Muscle layer of colon (tissue), 2 donors: ENCODE measurements at regions not wholly inside any gene's neighbourhood (a gene's known extent, or its start where the extent isn't known, plus 50 kb on each side); places are given as distances from the start of the nearest gene placed in this dataset.

Experiments used
- H3K27ac ChIP-seq: one replicate; pipeline ENCODE4 v1.7.0; 2013; ENCODE audit warnings: low read depth, mild to moderate bottlenecking, low read length, moderate library complexity
- H3K27me3 ChIP-seq, 2 donors: one replicate each; pipeline ENCODE4 v1.7.0; 2013; ENCODE audit warnings: low read length in 2 of 2, mild to moderate bottlenecking in 2 of 2; ENCODE audit not compliant: insufficient read depth in 2 of 2, control insufficient read depth in 1 of 2
- H3K36me3 ChIP-seq: one replicate; pipeline ENCODE4 v1.7.0; 2013; ENCODE audit warnings: mild to moderate bottlenecking, low read length; ENCODE audit not compliant: insufficient read depth
- H3K4me1 ChIP-seq: one replicate; pipeline ENCODE4 v1.7.0; 2013; ENCODE audit warnings: mild to moderate bottlenecking, low read length; ENCODE audit not compliant: insufficient read depth
- H3K4me3 ChIP-seq, 2 donors: one replicate each; pipeline ENCODE4 v1.7.0; 2013; ENCODE audit warnings: low read length in 2 of 2, low read depth in 1 of 2, mild to moderate bottlenecking in 1 of 2, moderate library complexity in 1 of 2
- H3K9ac ChIP-seq: one replicate; pipeline ENCODE4 v1.7.0; 2013; ENCODE audit warnings: low read length
- H3K9me3 ChIP-seq: one replicate; pipeline ENCODE4 v1.7.0; 2013; ENCODE audit warnings: mild to moderate bottlenecking, low read length
- donor health status: abdominal sarcoma.
- donor health status: Adenocarcinoma of cecum.

DNA sequence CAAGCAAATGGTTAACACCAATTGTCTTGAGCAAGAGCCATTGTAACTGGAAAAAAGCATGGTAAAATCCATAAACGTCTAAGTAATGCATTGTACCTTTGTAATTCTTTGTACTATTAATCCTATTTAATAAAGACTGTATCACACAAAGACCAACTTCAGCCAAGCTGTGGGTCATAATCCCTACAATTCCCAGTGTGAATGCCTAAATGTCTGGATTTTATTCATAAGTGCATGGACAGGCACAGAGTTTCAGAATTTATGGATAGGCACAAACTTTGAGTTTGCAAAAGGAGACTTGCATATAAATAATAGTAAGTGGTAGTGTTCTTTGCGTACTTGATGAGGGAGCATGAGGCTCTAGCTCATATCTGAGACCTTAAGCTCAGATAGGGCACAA is 1280.2 kb upstream of the WWC1 start:
- no peaks in the 10 kb centered on the region for H3K27me3 ChIP-seq

GRCh38 chr5:167012123-167013034 is 1279.1 kb upstream of the WWC1 start:
- Histone ChIP-seq H3K9me3 (no peaks in the 10 kb centered on the region), H3K9ac (no peak overlapping the region), H3K4me1 (no peaks in the 10 kb centered on the region), H3K4me3 (no peak overlapping the region), H3K36me3 (no peaks in the 10 kb centered on the region), H3K27ac (no peak overlapping the region), H3K27me3 (no peaks in the 10 kb centered on the region)

More for the DNA sequence above, 1280.2 kb upstream of the WWC1 start:
- H3K4me3 ChIP-seq, result no peak overlapping the region
- H3K36me3 ChIP-seq, result no peaks in the 10 kb centered on the region
- no peaks in the 10 kb centered on the region for H3K4me1 ChIP-seq
- H3K27ac ChIP-seq, result no peak overlapping the region
- no peaks in the 10 kb centered on the region for H3K9me3 ChIP-seq
- no peak overlapping the region for H3K9ac ChIP-seq

DNA sequence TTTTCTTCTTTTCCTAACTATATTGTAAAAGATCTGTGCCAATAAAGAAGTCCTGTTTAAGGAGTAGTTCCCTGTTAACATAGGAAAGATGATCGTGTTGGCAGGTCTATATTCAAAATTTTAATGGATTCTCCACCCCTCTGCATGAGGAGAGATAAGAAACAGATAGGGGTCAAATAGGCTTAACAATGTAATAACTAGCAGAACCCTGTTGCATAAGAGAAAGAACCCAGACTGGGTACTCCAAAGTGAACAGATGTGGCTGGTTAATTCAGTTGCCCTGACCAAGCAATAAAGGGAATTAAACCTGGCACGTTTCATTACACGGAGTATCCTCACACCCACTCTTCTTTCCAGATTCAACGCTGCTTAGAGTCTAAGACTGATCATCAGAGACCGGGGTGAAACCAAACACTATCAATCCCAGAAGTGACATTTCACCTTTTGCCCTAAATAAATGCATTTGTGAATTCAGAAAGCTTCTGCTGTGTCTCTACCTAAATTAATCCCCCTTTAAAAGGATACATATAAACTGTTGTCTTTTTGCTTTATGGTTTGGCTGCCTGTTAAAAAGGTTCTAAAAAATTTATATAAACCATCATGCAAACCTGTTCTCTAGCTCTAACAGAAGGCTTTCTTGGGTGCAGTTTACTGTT is 1276.9 kb upstream of the WWC1 start:
- Histone ChIP-seq H3K4me3 (no peak overlapping the region), H3K9me3 (no peaks in the 10 kb centered on the region), H3K27me3 (no peaks in the 10 kb centered on the region), H3K9ac (no peak overlapping the region), H3K36me3 (no peaks in the 10 kb centered on the region), H3K27ac (no peak overlapping the region), H3K4me1 (no peaks in the 10 kb centered on the region)

DNA sequence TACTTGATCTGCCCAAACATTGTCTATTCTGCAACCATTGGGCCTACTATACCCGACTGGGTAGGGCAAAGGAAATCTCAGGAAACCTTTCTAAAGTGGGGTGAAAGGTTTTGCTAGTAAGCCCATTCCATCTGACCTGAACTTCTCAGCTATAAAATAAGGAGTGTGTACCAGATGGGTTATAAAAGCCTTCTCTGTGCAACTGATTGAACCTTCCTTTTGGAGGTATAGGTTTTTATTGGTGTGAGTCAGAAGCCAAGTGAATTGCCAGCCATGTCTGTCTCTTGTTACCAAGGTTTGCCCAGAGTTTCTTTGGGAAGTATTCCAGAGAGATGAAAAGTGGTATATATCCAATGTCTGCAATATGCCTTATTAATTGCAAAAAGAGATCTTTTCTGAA is 1271.0 kb upstream of the WWC1 start:
- no peak overlapping the region for H3K27ac ChIP-seq
- H3K9me3 ChIP-seq, result no peaks in the 10 kb centered on the region
- H3K27me3 ChIP-seq, result no peaks in the 10 kb centered on the region
- H3K9ac ChIP-seq, result no peak overlapping the region
- no peaks in the 10 kb centered on the region for H3K36me3 ChIP-seq
- H3K4me1 ChIP-seq, result no peaks in the 10 kb centered on the region
- no peak overlapping the region for H3K4me3 ChIP-seq

DNA sequence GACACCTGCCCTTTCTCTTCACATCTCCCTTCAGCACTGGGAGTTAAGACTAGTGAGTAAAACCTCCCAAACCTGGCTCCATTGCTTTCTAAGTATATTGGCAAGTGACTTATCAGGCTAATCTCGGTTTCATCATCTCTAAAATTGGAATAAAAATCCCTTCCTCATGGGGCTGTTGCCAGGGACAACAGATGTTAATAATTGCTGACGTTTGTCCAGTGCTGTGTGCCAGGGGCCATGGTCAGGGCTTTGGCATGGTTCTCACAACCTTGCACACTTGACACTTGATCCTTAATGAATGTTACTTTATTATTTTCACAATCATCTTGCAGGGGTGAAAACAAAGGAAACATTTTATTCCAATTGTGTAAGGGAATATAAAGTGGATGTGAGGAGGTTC is 1262.0 kb upstream of the WWC1 start:
- Histone ChIP-seq H3K36me3 (no peaks in the 10 kb centered on the region), H3K27me3 (no peaks in the 10 kb centered on the region), H3K4me3 (no peak overlapping the region), H3K9ac (no peak overlapping the region), H3K27ac (no peak overlapping the region), H3K9me3 (no peaks in the 10 kb centered on the region), H3K4me1 (no peaks in the 10 kb centered on the region)

DNA sequence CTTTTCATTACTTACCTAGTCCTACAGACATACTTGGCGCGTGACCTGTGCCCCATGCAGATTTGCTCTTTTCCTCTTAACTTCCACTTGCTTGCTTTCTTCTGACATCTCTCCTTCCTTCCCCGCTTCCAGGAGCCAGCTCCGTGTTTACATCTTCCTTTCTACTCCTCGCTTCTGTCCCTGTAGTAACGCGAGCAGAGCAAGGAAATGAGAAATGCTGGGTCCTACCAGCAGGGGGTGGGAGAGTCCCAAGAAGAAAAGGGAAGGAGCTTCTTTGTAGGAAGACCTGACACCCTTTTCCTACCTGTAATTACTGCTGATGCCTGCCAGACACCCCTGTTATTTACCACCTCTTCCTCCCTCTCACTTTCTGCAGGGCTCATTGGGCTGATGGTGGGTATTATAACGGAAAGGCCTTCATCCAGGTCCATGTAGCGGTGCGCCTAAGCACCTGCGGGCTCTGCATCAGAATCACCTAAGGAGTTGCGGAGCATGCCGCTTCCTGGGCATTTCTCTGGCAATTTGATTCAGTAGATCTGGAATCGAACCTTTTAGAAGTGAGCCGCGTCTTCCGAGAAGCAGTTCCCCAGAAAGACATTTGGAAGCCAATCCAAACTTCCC is 1260.8 kb upstream of the WWC1 start:
- H3K9me3 ChIP-seq, result no peaks in the 10 kb centered on the region

DNA sequence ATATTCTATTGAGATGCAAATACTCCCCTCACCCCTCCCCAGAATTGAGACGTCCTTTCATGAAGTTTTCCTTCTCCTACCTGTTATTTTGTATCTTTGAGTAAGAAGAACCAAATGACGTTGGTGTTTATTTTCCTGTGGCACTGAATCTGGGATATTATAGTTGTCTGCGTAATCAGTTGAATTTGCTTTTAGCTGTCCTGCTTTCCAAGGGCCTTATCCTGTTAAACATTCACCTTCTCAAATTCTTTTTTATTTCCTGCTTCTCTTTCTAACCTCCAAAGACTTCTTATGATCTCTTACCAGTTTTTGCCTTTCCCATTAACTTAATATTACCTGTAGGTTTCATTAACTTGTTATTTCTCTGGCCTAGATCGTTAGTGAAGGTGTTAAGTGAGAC is 1254.9 kb upstream of the WWC1 start:
- no peaks in the 10 kb centered on the region for H3K27me3 ChIP-seq
- H3K9me3 ChIP-seq, result no peaks in the 10 kb centered on the region
- H3K27ac ChIP-seq, result no peak overlapping the region
- H3K9ac ChIP-seq, result no peak overlapping the region
- no peak overlapping the region for H3K4me3 ChIP-seq
- H3K4me1 ChIP-seq, result peaks cover 7% of the 10 kb centered on the region
- H3K36me3 ChIP-seq, result no peaks in the 10 kb centered on the region

More for the DNA sequence above, 1260.8 kb upstream of the WWC1 start:
- H3K27me3 ChIP-seq, result no peaks in the 10 kb centered on the region
- no peaks in the 10 kb centered on the region for H3K36me3 ChIP-seq
- H3K9ac ChIP-seq, result no peak overlapping the region
- H3K4me1 ChIP-seq, result no peaks in the 10 kb centered on the region
- no peak overlapping the region for H3K4me3 ChIP-seq
- H3K27ac ChIP-seq, result no peak overlapping the region

- Histone ChIP-seq H3K27ac (no peak overlapping the region), H3K4me3 (no peak overlapping the region), H3K9ac (no peak overlapping the region), H3K27me3 (no peaks in the 10 kb centered on the region), H3K36me3 (no peaks in the 10 kb centered on the region), H3K9me3 (no peaks in the 10 kb centered on the region), H3K4me1 (no peaks in the 10 kb centered on the region)
These were observed 1242.3 kb upstream of the WWC1 start for GRCh38 chr5:167049043-167049663.

DNA sequence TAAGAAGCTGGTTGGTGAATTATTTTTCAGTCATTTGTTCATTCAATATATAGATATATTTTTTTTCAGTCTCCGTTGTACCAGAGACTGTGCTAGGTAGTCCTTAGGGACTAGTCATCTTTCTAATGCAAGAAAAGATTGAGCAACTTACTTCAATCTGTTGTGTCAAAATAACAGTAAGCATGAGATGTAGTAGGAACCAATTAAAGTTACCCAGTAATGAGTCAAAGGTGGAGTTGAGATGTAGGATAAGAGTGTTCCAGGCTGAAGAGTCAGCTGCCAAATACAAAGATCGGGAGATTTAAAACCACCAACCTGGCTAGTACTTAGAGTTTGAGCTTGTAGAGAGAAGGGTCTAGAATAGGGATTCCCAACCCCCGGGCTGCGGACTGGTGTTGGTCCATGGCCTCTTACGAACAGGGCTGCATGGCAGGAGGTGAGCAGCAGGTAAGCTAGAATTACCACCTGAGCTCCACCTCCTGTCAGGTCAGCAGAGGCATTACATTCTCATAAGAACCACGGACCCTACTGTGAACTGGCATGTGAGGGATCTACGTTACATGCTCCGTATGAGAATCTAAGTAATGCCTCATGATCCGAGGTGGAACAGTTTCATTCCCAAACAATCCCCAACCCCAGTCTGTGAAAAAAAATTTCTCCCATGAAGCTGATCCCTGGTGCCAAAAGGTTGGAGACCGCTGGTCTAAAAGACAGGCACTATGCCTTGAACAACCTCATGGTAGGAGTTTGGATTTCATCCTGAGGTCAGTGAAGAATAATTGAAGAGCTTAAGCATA is 1241.5 kb upstream of the WWC1 start:
- no peak overlapping the region for H3K4me3 ChIP-seq
- H3K27me3 ChIP-seq, result no peaks in the 10 kb centered on the region
- H3K36me3 ChIP-seq, result no peaks in the 10 kb centered on the region
- no peak overlapping the region for H3K9ac ChIP-seq
- no peaks in the 10 kb centered on the region for H3K4me1 ChIP-seq
- no peak overlapping the region for H3K27ac ChIP-seq
- H3K9me3 ChIP-seq, result no peaks in the 10 kb centered on the region

DNA sequence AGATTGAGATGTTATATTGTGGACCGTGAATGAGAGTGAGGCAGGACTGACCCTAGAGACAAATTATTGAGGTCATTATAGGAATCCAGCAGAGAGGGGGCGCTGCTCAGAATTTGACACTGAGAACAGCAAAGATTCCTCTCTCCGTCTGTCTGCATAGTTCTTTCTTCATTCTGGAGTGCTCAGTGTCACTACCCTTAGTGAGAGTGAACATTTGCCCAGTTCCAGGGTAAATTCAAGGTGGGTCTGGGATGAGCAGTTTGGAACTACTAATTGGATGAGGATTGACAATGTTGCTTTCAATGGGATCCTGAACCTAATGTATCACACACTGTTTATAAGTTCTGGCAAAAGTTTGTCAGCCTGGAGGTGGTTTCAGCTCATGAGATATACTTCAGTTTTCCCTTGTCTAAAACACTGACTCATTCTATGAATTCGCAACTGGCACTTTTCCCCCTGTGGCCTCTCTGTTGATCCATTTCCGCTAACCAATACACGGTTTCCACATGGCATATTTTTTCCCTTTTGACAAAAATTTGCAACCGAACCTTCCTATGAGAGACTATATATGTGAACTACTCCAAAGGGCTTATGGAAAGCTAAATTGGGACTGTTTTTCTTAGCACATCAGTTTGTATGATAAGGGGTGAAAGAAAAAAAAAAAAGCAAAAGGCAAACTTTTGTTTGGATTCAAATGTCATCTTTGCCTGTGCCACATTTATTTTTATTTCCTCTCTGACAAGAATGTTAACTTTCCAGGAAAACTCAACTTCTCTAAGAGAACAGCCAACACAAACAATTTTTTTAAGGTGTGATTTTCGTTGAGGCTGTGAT is 1240.7 kb upstream of the WWC1 start:
- Histone ChIP-seq H3K27me3 (no peaks in the 10 kb centered on the region), H3K36me3 (no peaks in the 10 kb centered on the region), H3K4me1 (no peaks in the 10 kb centered on the region), H3K4me3 (no peak overlapping the region), H3K9ac (no peak overlapping the region), H3K27ac (no peak overlapping the region), H3K9me3 (no peaks in the 10 kb centered on the region)
